ENCODE measurements at regions not wholly inside any gene's neighbourhood (a gene's known extent, or its start where the extent isn't known, plus 50 kb on each side); places are given as distances from the start of the nearest gene placed in this dataset.

GRCh38 chr7:84633-85020, 107.7 kb upstream of the FAM20C start:
- no peak for TF ChIP-seq MAX (IDR thresholded peaks at IDR 0.05; ENCODE audit: low read depth, low read length)
- no peak for TF ChIP-seq CTCF (IDR thresholded peaks at IDR 0.05; ENCODE audit: low read depth, low read length)

Measured in NB4 (cell line).